HepG2 (cell line): ENCODE measurements at regions not wholly inside any gene's neighbourhood (a gene's known extent, or its start where the extent isn't known, plus 50 kb on each side); places are given as distances from the start of the nearest gene placed in this dataset.
A peak's percentile ranks its signal among the peaks of the same experiment; 100 is the strongest.

Experiments used
- ATAC-seq: fragments of 200-7000 bp; cut with Tn5 transposase; 3 replicates; pipeline ENCODE4 v1.9.1; 2020; ENCODE audit warnings: mild to moderate bottlenecking, moderate library complexity
- BruUV-seq: library from RNA; stranded (reverse); fragments of 400-500 nt; replicated peaks from 2 replicates; lab custom pipeline; 2021; lab: Mats Ljungman, UMichigan
- CTCF ChIA-PET: fragments of 300-600 bp; formaldehyde crosslinking; extraction: SDS; loops from one replicate; lab custom pipeline; 2021; ENCODE audit warnings: low total read pairs, inconsistent platforms, low intra/inter-chr PET ratio; lab: Yijun Ruan, JAX
- POLR2A ChIA-PET: fragments of 350-600 bp; sonication (Branson Sonifier 250); formaldehyde crosslinking; loops from one replicate; lab custom pipeline; 2020; ENCODE audit warnings: antibody characterized with exemption, inconsistent platforms; lab: Yijun Ruan, JAX
- DNase-seq: peaks from one replicate; pipeline ENCODE4 v3.0.0-alpha.2; 2015; ENCODE audit warnings: low spot score
- FAIRE-seq: peaks from 3 replicates; lab custom pipeline; 2011; peaks lifted over from hg19 to GRCh38; lab: Jason Lieb, UNC
- H2AFZ ChIP-seq: one replicate; pipeline ENCODE4 v1.6.1; 2011; ENCODE audit warnings: low read length, inconsistent platforms
- H3K27ac ChIP-seq: fragments of 300-600 bp; 3 replicates; pipeline ENCODE4 v1.8.0; 2011; ENCODE audit warnings: mixed run types, mild to moderate bottlenecking, mixed read lengths, low read length, inconsistent platforms; ENCODE audit not compliant: insufficient read depth; ENCODE audit errors: extremely low read length
- H3K27me3 ChIP-seq, 2 experiments: fragments of 200-600 bp in 1 of 2; 2 replicates in 1 of 2; 3 replicates in 1 of 2; pipeline versions ENCODE4 v1.6.0 to v1.8.0; 2011; ENCODE audit warnings: low read length in 2 of 2, mild to moderate bottlenecking in 2 of 2, moderate library complexity in 2 of 2, inconsistent platforms in 1 of 2; ENCODE audit not compliant: insufficient read depth in 2 of 2, control insufficient read depth in 1 of 2
- H3K36me3 ChIP-seq, 2 experiments: fragments of 200-600 bp in 1 of 2; replicated peaks in 1 of 2; 2 replicates in 1 of 2; 3 replicates in 1 of 2; pipeline versions ENCODE4 v1.5.1 to v1.8.0; 2011; ENCODE audit warnings: low read length in 2 of 2, inconsistent platforms in 1 of 2; ENCODE audit not compliant: insufficient read depth in 2 of 2, control insufficient read depth in 1 of 2
- H3K4me1 ChIP-seq: 2 replicates; pipeline ENCODE4 v1.5.1; 2012; ENCODE audit warnings: low read length, inconsistent platforms; ENCODE audit not compliant: insufficient read depth
- H3K4me2 ChIP-seq: 2 replicates; pipeline ENCODE4 v1.6.0; 2011; ENCODE audit warnings: low read depth, low read length, inconsistent platforms
- H3K4me3 ChIP-seq, 3 experiments: fragments of 200-600 bp in 1 of 3; sonication (generic), shearing (Covaris generic) in 1 of 3; replicated peaks in 1 of 3; 2 replicates each; pipeline ENCODE4 v1.5.1; 2011 to 2016; ENCODE audit warnings: low read length in 3 of 3, inconsistent platforms in 2 of 3, low read depth in 2 of 3, mild to moderate bottlenecking in 2 of 3, control low read depth in 1 of 3, mixed read lengths in 1 of 3; ENCODE audit not compliant: insufficient read depth in 1 of 3
- H3K79me2 ChIP-seq: one replicate; pipeline ENCODE4 v1.6.1; 2011; ENCODE audit warnings: low read length, inconsistent platforms; ENCODE audit not compliant: insufficient read depth
- H3K9ac ChIP-seq: 2 replicates; pipeline ENCODE4 v1.6.0; 2011; ENCODE audit warnings: mild to moderate bottlenecking, low read depth, low read length, inconsistent platforms; ENCODE audit not compliant: insufficient read depth
- H3K9me3 ChIP-seq: 2 replicates; pipeline ENCODE4 v1.5.1; 2012; ENCODE audit warnings: mild to moderate bottlenecking, low read length
- H4K20me1 ChIP-seq: 2 replicates; pipeline ENCODE4 v1.6.0; 2011; ENCODE audit warnings: inconsistent platforms, mild to moderate bottlenecking, low read length, moderate library complexity; ENCODE audit not compliant: insufficient read depth
- STAG1 ChIP-seq: sonication (generic); formaldehyde crosslinking; IDR thresholded peaks from 2 replicates; pipeline ENCODE4 v1.4.0; 2020; ENCODE audit warnings: missing genetic modification reagents
- ZNF280B ChIP-seq: sonication (generic); formaldehyde crosslinking; IDR thresholded peaks from 2 replicates; pipeline ENCODE4 v1.5.0; 2020; ENCODE audit warnings: missing genetic modification reagents, mild to moderate bottlenecking, borderline replicate concordance
- ZNF496 ChIP-seq: sonication (generic); formaldehyde crosslinking; IDR thresholded peaks from 2 replicates; pipeline ENCODE4 v1.8.1; 2023; ENCODE audit warnings: mild to moderate bottlenecking, moderate library complexity, missing genetic modification reagents; ENCODE audit not compliant: insufficient replicate concordance
- ZNF577 ChIP-seq: sonication (generic); formaldehyde crosslinking; IDR thresholded peaks from 2 replicates; pipeline ENCODE4 v1.4.0; 2020; ENCODE audit warnings: mild to moderate bottlenecking, low read depth, missing genetic modification reagents, borderline replicate concordance
- ZNF883 ChIP-seq: sonication (generic); formaldehyde crosslinking; IDR thresholded peaks from 2 replicates; pipeline ENCODE4 v1.5.1; 2020; ENCODE audit warnings: mild to moderate bottlenecking, missing genetic modification reagents; ENCODE audit errors: not compliant biosample characterization
- WGBS: methylation state at CpG from one replicate; pipeline ENCODE4 v1.1.6; 2017; ENCODE audit warnings: low lambda C conversion rate; 5-methylcytosine and 5-hydroxymethylcytosine counted together
- in situ Hi-C: cut with HindIII; loops from 2 replicates; pipeline ENCODE4 v1.10.0; 2017; ENCODE audit warnings: low pct_unique_long_range_greater_than_20kb; ENCODE audit not compliant: extremely low pct_ligation_motif_present
- intact Hi-C: fragments of 100-400 bp; cut with micrococcal nuclease; formaldehyde crosslinking; loops from one replicate; pipeline ENCODE4 v1.10.0; 2022; ENCODE audit not compliant: unreplicated experiment

- WGBS: 99% methylated on average over 2 of the region's 2 CpGs
- H3K4me3 ChIP-seq: no peak overlapping the region
- no peak overlapping the region for H2AFZ ChIP-seq
- no peak for TF ChIP-seq ZNF280B (CRISPR knock-in tag)
- TF ChIP-seq ZNF496 (CRISPR knock-in tag): no peak
- TF ChIP-seq ZNF883 (CRISPR knock-in tag): no peak
- TF ChIP-seq, all 625 proteins: peak for 0
- no peaks in the 10 kb centered on the region for H3K27me3 ChIP-seq
- FAIRE-seq (no peak), ATAC-seq (no peak), DNase-seq (no peak)
- in situ Hi-C loops: no loop called here
- no peak overlapping the region for H3K27ac ChIP-seq
- ChIA-PET POLR2A (no interaction called here), CTCF (no interaction called here)
- peaks cover 62% of the 10 kb centered on the region for H3K4me1 ChIP-seq
- BruUV-seq: no TSS peak
- intact Hi-C loops: no loop called here
- H3K9ac ChIP-seq: no peak overlapping the region
- H4K20me1 ChIP-seq: no peaks in the 10 kb centered on the region
- no peaks in the 10 kb centered on the region for H3K9me3 ChIP-seq
- no peaks in the 10 kb centered on the region for H3K79me2 ChIP-seq
- no peak overlapping the region for H3K4me2 ChIP-seq
- no peaks in the 10 kb centered on the region for H3K36me3 ChIP-seq
Observed at GRCh38 chr3:8446845-8447244, 54.8 kb upstream of the LMCD1 start.

GRCh38 chr3:8450618-8451017 is 51.0 kb upstream of the LMCD1 start:
- in situ Hi-C loops: no loop called here
- H3K36me3 ChIP-seq: no peaks in the 10 kb centered on the region
- no peak overlapping the region for H3K4me3 ChIP-seq
- DNase-seq (no peak), FAIRE-seq (no peak), ATAC-seq (no peak)
- intact Hi-C loops: no loop called here
- ChIA-PET POLR2A (no interaction called here), CTCF (no interaction called here)
- no peak overlapping the region for H3K27ac ChIP-seq
- BruUV-seq: no TSS peak
- no peaks in the 10 kb centered on the region for H3K79me2 ChIP-seq
- no peaks in the 10 kb centered on the region for H3K9me3 ChIP-seq
- TF ChIP-seq STAG1 (CRISPR knock-in tag): peak; percentile 32; the same call in 1 of the 2 replicates
- TF ChIP-seq ZNF577 (CRISPR knock-in tag): no peak
- H3K27me3 ChIP-seq: no peaks in the 10 kb centered on the region
- no peaks in the 10 kb centered on the region for H4K20me1 ChIP-seq
- H2AFZ ChIP-seq: no peak overlapping the region
- peaks cover 46% of the 10 kb centered on the region for H3K4me1 ChIP-seq
- no peak overlapping the region for H3K9ac ChIP-seq
- no peak overlapping the region for H3K4me2 ChIP-seq
